ENCODE measurements at regions not wholly inside any gene's neighbourhood (a gene's known extent, or its start where the extent isn't known, plus 50 kb on each side); places are given as distances from the start of the nearest gene placed in this dataset.

- no peak for FAIRE-seq
- no peak for DNase-seq (ENCODE audit: insufficient read length)
These were observed 1501.5 kb upstream of the TENM3 start for GRCh38 chr4:180741703-180742102.

GRCh38 chr4:180745019-180745418, 1498.2 kb upstream of the TENM3 start:
- FAIRE-seq = no peak
- no peak for TF ChIP-seq TAF1 (IDR thresholded peaks at IDR 0.05; ENCODE audit: borderline replicate concordance, low read depth, low read length)
- no peak for TF ChIP-seq POLR2AphosphoS5 (IDR thresholded peaks at IDR 0.05; ENCODE audit: low read depth, low read length)
- TF ChIP-seq POLR2A (IDR thresholded peaks at IDR 0.05; ENCODE audit: low read depth, low read length) = no peak
- no peak for DNase-seq (ENCODE audit: insufficient read length)

More at GRCh38 chr4:180741703-180742102, 1501.5 kb upstream of the TENM3 start:
- TF ChIP-seq POLR2A (IDR thresholded peaks at IDR 0.05; ENCODE audit: low read depth, low read length) (no peak), TAF1 (IDR thresholded peaks at IDR 0.05; ENCODE audit: borderline replicate concordance, low read depth, low read length) (no peak), POLR2AphosphoS5 (IDR thresholded peaks at IDR 0.05; ENCODE audit: low read depth, low read length) (no peak)

GRCh38 chr4:180751009-180751408, 1492.2 kb upstream of the TENM3 start:
- no peak for FAIRE-seq
- no peak for DNase-seq (ENCODE audit: insufficient read length)
- TF ChIP-seq POLR2A (IDR thresholded peaks at IDR 0.05; ENCODE audit: low read depth, low read length) = no peak
- TF ChIP-seq TAF1 (IDR thresholded peaks at IDR 0.05; ENCODE audit: borderline replicate concordance, low read depth, low read length) = no peak
- TF ChIP-seq POLR2AphosphoS5 (IDR thresholded peaks at IDR 0.05; ENCODE audit: low read depth, low read length) = no peak

- no peak for TF ChIP-seq POLR2A (IDR thresholded peaks at IDR 0.05; ENCODE audit: low read depth, low read length)
- TF ChIP-seq TAF1 (IDR thresholded peaks at IDR 0.05; ENCODE audit: borderline replicate concordance, low read depth, low read length) = no peak
- no peak for TF ChIP-seq POLR2AphosphoS5 (IDR thresholded peaks at IDR 0.05; ENCODE audit: low read depth, low read length)
- no peak for FAIRE-seq
- no peak for DNase-seq (ENCODE audit: insufficient read length)
These were observed 1485.3 kb upstream of the TENM3 start for GRCh38 chr4:180757927-180758326.

GRCh38 chr4:180766045-180766444, 1477.2 kb upstream of the TENM3 start:
- FAIRE-seq (no peak), DNase-seq (ENCODE audit: insufficient read length) (no peak)
- TF ChIP-seq POLR2A (IDR thresholded peaks at IDR 0.05; ENCODE audit: low read depth, low read length) = no peak
- no peak for TF ChIP-seq TAF1 (IDR thresholded peaks at IDR 0.05; ENCODE audit: borderline replicate concordance, low read depth, low read length)
- no peak for TF ChIP-seq POLR2AphosphoS5 (IDR thresholded peaks at IDR 0.05; ENCODE audit: low read depth, low read length)

- DNase-seq (ENCODE audit: insufficient read length) = no peak
- FAIRE-seq = no peak
These were observed 1476.1 kb upstream of the TENM3 start for GRCh38 chr4:180766944-180767729.

GRCh38 chr4:180768610-180769009, 1474.6 kb upstream of the TENM3 start:
- DNase-seq (ENCODE audit: insufficient read length) (no peak), FAIRE-seq (no peak)
- no peak for TF ChIP-seq POLR2A (IDR thresholded peaks at IDR 0.05; ENCODE audit: low read depth, low read length)

More at GRCh38 chr4:180766944-180767729, 1476.1 kb upstream of the TENM3 start:
- TF ChIP-seq POLR2AphosphoS5 (IDR thresholded peaks at IDR 0.05; ENCODE audit: low read depth, low read length) (no peak), TAF1 (IDR thresholded peaks at IDR 0.05; ENCODE audit: borderline replicate concordance, low read depth, low read length) (no peak), POLR2A (IDR thresholded peaks at IDR 0.05; ENCODE audit: low read depth, low read length) (no peak)

GRCh38 chr4:180769791-180770190, 1473.4 kb upstream of the TENM3 start:
- DNase-seq (ENCODE audit: insufficient read length) (no peak), FAIRE-seq (no peak)
- TF ChIP-seq POLR2AphosphoS5 (IDR thresholded peaks at IDR 0.05; ENCODE audit: low read depth, low read length) = no peak
- no peak for TF ChIP-seq TAF1 (IDR thresholded peaks at IDR 0.05; ENCODE audit: borderline replicate concordance, low read depth, low read length)
- no peak for TF ChIP-seq POLR2A (IDR thresholded peaks at IDR 0.05; ENCODE audit: low read depth, low read length)

GRCh38 chr4:180770265-180770664, 1472.9 kb upstream of the TENM3 start:
- TF ChIP-seq POLR2A (IDR thresholded peaks at IDR 0.05; ENCODE audit: low read depth, low read length) = no peak
- no peak for TF ChIP-seq POLR2AphosphoS5 (IDR thresholded peaks at IDR 0.05; ENCODE audit: low read depth, low read length)
- TF ChIP-seq TAF1 (IDR thresholded peaks at IDR 0.05; ENCODE audit: borderline replicate concordance, low read depth, low read length) = no peak
- DNase-seq (ENCODE audit: insufficient read length) (no peak), FAIRE-seq (no peak)

GRCh38 chr4:180784940-180785339, 1458.3 kb upstream of the TENM3 start:
- FAIRE-seq = no peak
- DNase-seq (ENCODE audit: insufficient read length) = no peak
- TF ChIP-seq POLR2A (IDR thresholded peaks at IDR 0.05; ENCODE audit: low read depth, low read length) (no peak), TAF1 (IDR thresholded peaks at IDR 0.05; ENCODE audit: borderline replicate concordance, low read depth, low read length) (no peak), POLR2AphosphoS5 (IDR thresholded peaks at IDR 0.05; ENCODE audit: low read depth, low read length) (no peak)

GRCh38 chr4:180788729-180789128, 1454.5 kb upstream of the TENM3 start:
- FAIRE-seq = no peak

GRCh38 chr4:180789929-180790328, 1453.3 kb upstream of the TENM3 start:
- TF ChIP-seq POLR2AphosphoS5 (IDR thresholded peaks at IDR 0.05; ENCODE audit: low read depth, low read length) (no peak), TAF1 (IDR thresholded peaks at IDR 0.05; ENCODE audit: borderline replicate concordance, low read depth, low read length) (no peak), POLR2A (IDR thresholded peaks at IDR 0.05; ENCODE audit: low read depth, low read length) (no peak)
- DNase-seq (ENCODE audit: insufficient read length) (no peak), FAIRE-seq (no peak)

More at GRCh38 chr4:180788729-180789128, 1454.5 kb upstream of the TENM3 start:
- no peak for TF ChIP-seq TAF1 (IDR thresholded peaks at IDR 0.05; ENCODE audit: borderline replicate concordance, low read depth, low read length)
- TF ChIP-seq POLR2A (IDR thresholded peaks at IDR 0.05; ENCODE audit: low read depth, low read length) = no peak
- TF ChIP-seq POLR2AphosphoS5 (IDR thresholded peaks at IDR 0.05; ENCODE audit: low read depth, low read length) = no peak
- no peak for DNase-seq (ENCODE audit: insufficient read length)
